Endothelial cell of umbilical vein (primary cell): ENCODE measurements at regions not wholly inside any gene's neighbourhood (a gene's known extent, or its start where the extent isn't known, plus 50 kb on each side); places are given as distances from the start of the nearest gene placed in this dataset.

Experiments used
- BruUV-seq: library from RNA; stranded (reverse); fragments of 400-500 nt; replicated peaks from 2 replicates; lab custom pipeline; 2021; lab: Mats Ljungman, UMichigan
- CTCF ChIA-PET: fragments of 300-600, 350-600 bp; sonication (Branson Sonifier 250); formaldehyde crosslinking; loops from one replicate; lab custom pipeline; 2021; ENCODE audit warnings: antibody characterized with exemption, inconsistent platforms; lab: Charles Lee
- POLR2A ChIA-PET: fragments of 300-600, 350-600 bp; sonication (Branson Sonifier 250); formaldehyde crosslinking; loops from one replicate; lab custom pipeline; 2021; ENCODE audit warnings: antibody characterized with exemption, inconsistent platforms; lab: Charles Lee
- DNase-seq: peaks from one replicate; pipeline ENCODE4 v3.0.0-alpha.2; 2011; ENCODE audit warnings: low read depth, low spot score
- FAIRE-seq: peaks from 2 replicates; lab custom pipeline; 2011; peaks lifted over from hg19 to GRCh38; lab: Jason Lieb, UNC
- H2AFZ ChIP-seq: 2 replicates; pipeline ENCODE4 v1.6.0; 2012; ENCODE audit warnings: low read depth, low read length, control low read depth, inconsistent platforms
- H3K27ac ChIP-seq: 2 replicates; pipeline ENCODE4 v1.5.1; 2011; ENCODE audit warnings: low read depth, mild to moderate bottlenecking, control low read depth, low read length, moderate library complexity; ENCODE audit not compliant: insufficient read depth
- H3K27me3 ChIP-seq, 2 experiments: 2 replicates each; pipeline versions ENCODE4 v1.6.0 to v1.6.1; 2011; ENCODE audit warnings: low read length in 2 of 2, mixed read lengths in 1 of 2; ENCODE audit not compliant: control insufficient read depth in 2 of 2, insufficient read depth in 2 of 2
- H3K36me3 ChIP-seq, 2 experiments: 2 replicates in 1 of 2; 3 replicates in 1 of 2; pipeline ENCODE4 v1.5.1; 2011; ENCODE audit warnings: low read length in 2 of 2, mild to moderate bottlenecking in 1 of 2, moderate library complexity in 1 of 2; ENCODE audit not compliant: control insufficient read depth in 2 of 2, insufficient read depth in 2 of 2; ENCODE audit errors: extremely low read depth in 1 of 2
- H3K4me1 ChIP-seq: 3 replicates; pipeline ENCODE4 v1.5.1; 2011; ENCODE audit warnings: mild to moderate bottlenecking, low read length; ENCODE audit not compliant: control insufficient read depth, insufficient read depth; ENCODE audit errors: extremely low read depth
- H3K4me2 ChIP-seq: 2 replicates; pipeline ENCODE4 v1.6.1; 2011; ENCODE audit warnings: low read length, control low read depth, mixed read lengths; ENCODE audit not compliant: insufficient read depth
- H3K4me3 ChIP-seq, 3 experiments: fragments of 200-600 bp in 1 of 3; sonication (generic), shearing (Covaris generic) in 1 of 3; replicated peaks in 1 of 3; 2 replicates each; pipeline ENCODE4 v1.5.1; 2011 to 2016; ENCODE audit warnings: control low read depth in 3 of 3, low read length in 3 of 3, mild to moderate bottlenecking in 2 of 3, inconsistent platforms in 1 of 3, low read depth in 1 of 3, moderate library complexity in 1 of 3; ENCODE audit not compliant: insufficient read depth in 1 of 3
- H3K79me2 ChIP-seq: 2 replicates; pipeline ENCODE4 v1.6.0; 2012; ENCODE audit warnings: low read length, inconsistent platforms; ENCODE audit not compliant: control insufficient read depth, insufficient read depth
- H3K9ac ChIP-seq: replicated peaks from 2 replicates; pipeline ENCODE3; 2011; ENCODE audit warnings: low read length, control low read depth; ENCODE audit not compliant: insufficient read depth; ENCODE audit errors: extremely low read depth
- H3K9me1 ChIP-seq: replicated peaks from 3 replicates; pipeline ENCODE4 v1.6.0; 2011; ENCODE audit warnings: mild to moderate bottlenecking, low read length; ENCODE audit not compliant: control insufficient read depth, insufficient read depth; ENCODE audit errors: extremely low read depth
- H3K9me3 ChIP-seq: replicated peaks from 2 replicates; pipeline ENCODE4 v1.5.1; 2012; ENCODE audit warnings: low read length, inconsistent platforms; ENCODE audit not compliant: control insufficient read depth, insufficient read depth
- H4K20me1 ChIP-seq: replicated peaks from 2 replicates; pipeline ENCODE3; 2011; ENCODE audit warnings: mild to moderate bottlenecking, low read length; ENCODE audit not compliant: control insufficient read depth, insufficient read depth; ENCODE audit errors: extremely low read depth
- EZH2 ChIP-seq: IDR thresholded peaks from 2 replicates; pipeline ENCODE4 v1.6.1; 2012; ENCODE audit warnings: borderline replicate concordance, low read depth, mild to moderate bottlenecking, moderate library complexity, low read length, inconsistent platforms; ENCODE audit not compliant: severe bottlenecking
- FOS ChIP-seq: IDR thresholded peaks from 2 replicates; pipeline ENCODE4 v1.6.1; 2011; ENCODE audit warnings: mild to moderate bottlenecking, low read length, moderate library complexity, borderline replicate concordance; ENCODE audit not compliant: insufficient read depth
- GATA2 ChIP-seq: IDR thresholded peaks from 2 replicates; pipeline ENCODE4 v1.7.0; 2011; ENCODE audit warnings: low read depth, mild to moderate bottlenecking, moderate library complexity, mixed read lengths, low read length; ENCODE audit not compliant: insufficient read length, insufficient read depth
- JUN ChIP-seq: IDR thresholded peaks from 2 replicates; pipeline ENCODE4 v1.6.1; 2011; ENCODE audit warnings: borderline replicate concordance, low read depth; ENCODE audit not compliant: insufficient read length, insufficient read depth
- MAX ChIP-seq: IDR thresholded peaks from 2 replicates; pipeline ENCODE4 v1.6.1; 2011; ENCODE audit not compliant: insufficient read depth, insufficient read length
- MYC ChIP-seq: IDR thresholded peaks from one replicate; pipeline ENCODE4 v1.6.1; 2011; ENCODE audit warnings: mild to moderate bottlenecking, low read depth, low read length
- POLR2AphosphoS5 ChIP-seq: IDR thresholded peaks from 2 replicates; pipeline ENCODE4 v1.6.1; 2012; ENCODE audit warnings: low read depth, mild to moderate bottlenecking, control low read depth, low read length, moderate library complexity; ENCODE audit not compliant: insufficient read depth
- dilution Hi-C: fragments of 300-500 bp; cut with MboI; formaldehyde crosslinking; loops from one replicate; pipeline ENCODE4 v1.15.0; 2019; ENCODE audit warnings: low sequenced_read_pairs; ENCODE audit not compliant: extremely low pct_ligation_motif_present
- intact Hi-C: fragments of 100-400 bp; cut with micrococcal nuclease; formaldehyde crosslinking; loops from one replicate; pipeline ENCODE4 v1.10.0; 2022

GRCh38 chr11:116278076-116278475 is 494.7 kb downstream of the BUD13 start:
- H3K9ac ChIP-seq: no peak overlapping the region
- intact Hi-C loops (loop anchor here (5.0 to 10.0 kb wide), 2 partner anchors 147 to 219 kb away; no protein-coding TSS in a partner anchor), dilution Hi-C loops (no loop called here)
- no peaks in the 10 kb centered on the region for H3K79me2 ChIP-seq
- H3K9me3 ChIP-seq: no peaks in the 10 kb centered on the region
- no peaks in the 10 kb centered on the region for H3K9me1 ChIP-seq
- peaks cover 0 to 3% of the 10 kb centered on the region in 2 experiments for H3K27me3 ChIP-seq
- H4K20me1 ChIP-seq: no peaks in the 10 kb centered on the region
- no peak for TF ChIP-seq JUN
- TF ChIP-seq GATA2: no peak
- no peak for TF ChIP-seq POLR2AphosphoS5
- no peak for TF ChIP-seq EZH2
- TF ChIP-seq FOS: no peak
- TF ChIP-seq MYC: no peak
- no peak for TF ChIP-seq MAX
- no peak overlapping the region for H3K27ac ChIP-seq
- H2AFZ ChIP-seq: no peak overlapping the region
- no TSS peak for BruUV-seq
- no peaks in the 10 kb centered on the region for H3K4me1 ChIP-seq
- FAIRE-seq (no peak), DNase-seq (no peak)
- CTCF ChIA-PET: interaction anchor here (0.7 to 2.0 kb wide), 3 partner anchors 222 to 1539 kb away, joined by 3 to 5 read pairs (median 4); no protein-coding TSS in a partner anchor
- H3K4me2 ChIP-seq: no peak overlapping the region
- POLR2A ChIA-PET: no interaction called here
- no peak overlapping the region for H3K4me3 ChIP-seq
- no peaks in the 10 kb centered on the region for H3K36me3 ChIP-seq
